WTC11 (cell line): ENCODE measurements at regions not wholly inside any gene's neighbourhood (a gene's known extent, or its start where the extent isn't known, plus 50 kb on each side); places are given as distances from the start of the nearest gene placed in this dataset.
"Not testable (repeated sequence)": the region's sequence is repeated elsewhere in the genome, so short reads cannot be mapped to it uniquely, and the experiment has no call there.

ENCODE experiments used
- AR ChIP-seq: fragments of 250-450 bp; sonication (Bioruptor Pico); IDR thresholded peaks from 2 replicates; pipeline ENCODE4 v1.9.0; 2021; ENCODE audit warnings: mild to moderate bottlenecking
- CDX4 ChIP-seq: fragments of 250-450 bp; sonication (Bioruptor Pico); IDR thresholded peaks from 2 replicates; pipeline ENCODE4 v1.9.0; 2021; ENCODE audit warnings: moderate library complexity, mild to moderate bottlenecking, inconsistent platforms, borderline replicate concordance
- CTCF ChIP-seq: fragments of 200-600 bp; IDR thresholded peaks from 2 replicates; pipeline ENCODE4 v1.8.0; 2022; ENCODE audit warnings: antibody characterized with exemption
- ESRRA ChIP-seq: sonication (generic); formaldehyde crosslinking; IDR thresholded peaks from 2 replicates; pipeline ENCODE4 v1.8.1; 2022; ENCODE audit warnings: mild to moderate bottlenecking, missing genetic modification reagents, borderline replicate concordance
- FOXJ3 ChIP-seq: sonication (generic); formaldehyde crosslinking; IDR thresholded peaks from 2 replicates; pipeline ENCODE4 v1.9.0; 2021; ENCODE audit warnings: missing genetic modification reagents, mild to moderate bottlenecking, borderline replicate concordance
- IRF1 ChIP-seq: sonication (generic); formaldehyde crosslinking; IDR thresholded peaks from 2 replicates; pipeline ENCODE4 v1.8.0; 2023; ENCODE audit warnings: missing genetic modification reagents
- IRF2 ChIP-seq: sonication (generic); formaldehyde crosslinking; IDR thresholded peaks from 2 replicates; pipeline ENCODE4 v1.8.0; 2022; ENCODE audit warnings: low read depth, missing genetic modification reagents, borderline replicate concordance
- MXD4 ChIP-seq: fragments of 250-450 bp; sonication (Bioruptor Pico); IDR thresholded peaks from 2 replicates; pipeline ENCODE4 v1.8.0; 2021; ENCODE audit warnings: mild to moderate bottlenecking, moderate library complexity, borderline replicate concordance
- NFYB ChIP-seq: sonication (generic); formaldehyde crosslinking; conservative IDR thresholded peaks from 2 replicates; pipeline ENCODE4 v1.8.0; 2022; ENCODE audit warnings: low read depth, missing genetic modification reagents
- NR2C2 ChIP-seq: sonication (generic); formaldehyde crosslinking; IDR thresholded peaks from 2 replicates; pipeline ENCODE4 v1.8.0; 2022; ENCODE audit warnings: mild to moderate bottlenecking, missing genetic modification reagents
- ZNF138 ChIP-seq: sonication (generic); formaldehyde crosslinking; conservative IDR thresholded peaks from 2 replicates; pipeline ENCODE4 v1.8.1; 2022; ENCODE audit warnings: mild to moderate bottlenecking, moderate library complexity, missing genetic modification reagents
- ZNF232 ChIP-seq: sonication (generic); formaldehyde crosslinking; IDR thresholded peaks from 2 replicates; pipeline ENCODE4 v1.8.0; 2022; ENCODE audit warnings: mild to moderate bottlenecking, missing genetic modification reagents
- ZNF263 ChIP-seq: sonication (generic); formaldehyde crosslinking; IDR thresholded peaks from 2 replicates; pipeline ENCODE4 v1.8.1; 2022; ENCODE audit warnings: low read depth, mild to moderate bottlenecking, moderate library complexity, missing genetic modification reagents

- not testable (repeated sequence) for TF ChIP-seq ZNF138 (CRISPR knock-in tag); CTCF; IRF2; FOXJ3; CDX4 (CRISPR knock-in tag); NR2C2 (CRISPR knock-in tag); IRF1; MXD4; ESRRA (CRISPR knock-in tag); ZNF263; AR; ZNF232; NFYB (CRISPR knock-in tag)
Observed at GRCh38 chr18:35815011-35815410, 157.5 kb upstream of the RMP24 start.
